NT2/D1 (cell line): ENCODE measurements at regions not wholly inside any gene's neighbourhood (a gene's known extent, or its start where the extent isn't known, plus 50 kb on each side); places are given as distances from the start of the nearest gene placed in this dataset.

Experiments used
- SUZ12 ChIP-seq: IDR thresholded peaks from 2 replicates; pipeline ENCODE4 v1.6.1; 2011; ENCODE audit not compliant: insufficient read length, insufficient read depth; ENCODE audit errors: extremely low read depth
- YY1 ChIP-seq: IDR thresholded peaks from 2 replicates; pipeline ENCODE4 v1.6.1; 2011; ENCODE audit not compliant: insufficient read length, insufficient read depth

- TF ChIP-seq SUZ12 (no peak), YY1 (no peak)
Observed at GRCh38 chr16:64144617-64145016, 977.2 kb downstream of the CDH11 start.
